GM10248 (cell line): ENCODE measurements at regions not wholly inside any gene's neighbourhood (a gene's known extent, or its start where the extent isn't known, plus 50 kb on each side); places are given as distances from the start of the nearest gene placed in this dataset.
"Not testable (repeated sequence)": the region's sequence is repeated elsewhere in the genome, so short reads cannot be mapped to it uniquely, and the experiment has no call there.

Experiments used
- CTCF ChIA-PET: fragments of 300-600 bp; sonication (Branson Sonifier 250); formaldehyde crosslinking; extraction: SDS; loops from one replicate; lab custom pipeline; 2021; ENCODE audit warnings: antibody characterized with exemption; lab: Yijun Ruan, JAX
- POLR2A ChIA-PET: fragments of 350-650 bp; sonication (Branson Sonifier 250); formaldehyde crosslinking; extraction: SDS; loops from one replicate; lab custom pipeline; 2020; ENCODE audit warnings: antibody characterized with exemption; lab: Yijun Ruan, JAX
- DNase-seq: peaks from one replicate; pipeline ENCODE4 v3.0.0; 2012; ENCODE audit errors: extremely low spot score
- CTCF ChIP-seq: IDR thresholded peaks from 2 replicates; pipeline ENCODE4 v1.5.1; 2012; ENCODE audit warnings: mild to moderate bottlenecking, low read depth; ENCODE audit errors: extremely low read depth, missing control alignments, control extremely low read depth

- ChIA-PET POLR2A (no interaction called here), CTCF (interaction anchor here (1.7 kb wide), 1 partner anchor 9 kb away, joined by 4 read pairs; no protein-coding TSS in a partner anchor)
- DNase-seq: no peak
- no peak for TF ChIP-seq CTCF
Observed at GRCh38 chr6:106783640-106784566, 154.5 kb downstream of the QRSL1 start.

GRCh38 chr6:106782536-106783285 lies 153.3 kb downstream of the QRSL1 start:
- CTCF ChIA-PET: interaction anchor here (0.7 to 1.7 kb wide), 4 partner anchors 10 to 197 kb away, joined by 3 to 4 read pairs (median 4); no protein-coding TSS in a partner anchor
- DNase-seq: no peak
- no peak for TF ChIP-seq CTCF
- POLR2A ChIA-PET: no interaction called here

GRCh38 chr6:106779552-106779951 lies 150.2 kb downstream of the QRSL1 start:
- CTCF ChIA-PET, DNase-seq, POLR2A ChIA-PET: not testable (repeated sequence)

- CTCF ChIA-PET: no interaction called here
- no peak for DNase-seq
- no peak for TF ChIP-seq CTCF
- POLR2A ChIA-PET: no interaction called here
Observed at GRCh38 chr6:106778943-106779342, 149.6 kb downstream of the QRSL1 start.

- CTCF ChIA-PET: interaction anchor here (1.8 kb wide), 1 partner anchor 329 kb away, joined by 5 read pairs; no protein-coding TSS in a partner anchor
- POLR2A ChIA-PET: no interaction called here
- no peak for DNase-seq
- TF ChIP-seq CTCF: no peak
Observed at GRCh38 chr6:106773996-106774629, 144.7 kb downstream of the QRSL1 start.

- POLR2A ChIA-PET: no interaction called here
- TF ChIP-seq CTCF: no peak
- no peak for DNase-seq
- CTCF ChIA-PET: interaction anchor here (1.8 kb wide), 1 partner anchor 328 kb away, joined by 5 read pairs; no protein-coding TSS in a partner anchor
Observed at GRCh38 chr6:106773522-106773921, 144.1 kb downstream of the QRSL1 start.
